LNCaP clone FGC (cell line): ENCODE measurements at regions not wholly inside any gene's neighbourhood (a gene's known extent, or its start where the extent isn't known, plus 50 kb on each side); places are given as distances from the start of the nearest gene placed in this dataset.
"Not testable (repeated sequence)": the region's sequence is repeated elsewhere in the genome, so short reads cannot be mapped to it uniquely, and the experiment has no call there.

ENCODE experiments used
- DNase-seq: peaks from one replicate; pipeline ENCODE4 v3.0.0-alpha.2; 2011; ENCODE audit warnings: low read depth
- H3K4me3 ChIP-seq: 2 replicates; pipeline ENCODE4 v1.5.1; 2011; ENCODE audit warnings: mild to moderate bottlenecking, low read depth, low read length, control low read depth
- TF ChIP-seq, protein P1 (sequence below): IDR thresholded peaks from 2 replicates; pipeline ENCODE4 v1.5.1; 2012; ENCODE audit warnings: mild to moderate bottlenecking; ENCODE audit not compliant: control insufficient read depth, insufficient read depth; ENCODE audit errors: extremely low read depth

DNA sequence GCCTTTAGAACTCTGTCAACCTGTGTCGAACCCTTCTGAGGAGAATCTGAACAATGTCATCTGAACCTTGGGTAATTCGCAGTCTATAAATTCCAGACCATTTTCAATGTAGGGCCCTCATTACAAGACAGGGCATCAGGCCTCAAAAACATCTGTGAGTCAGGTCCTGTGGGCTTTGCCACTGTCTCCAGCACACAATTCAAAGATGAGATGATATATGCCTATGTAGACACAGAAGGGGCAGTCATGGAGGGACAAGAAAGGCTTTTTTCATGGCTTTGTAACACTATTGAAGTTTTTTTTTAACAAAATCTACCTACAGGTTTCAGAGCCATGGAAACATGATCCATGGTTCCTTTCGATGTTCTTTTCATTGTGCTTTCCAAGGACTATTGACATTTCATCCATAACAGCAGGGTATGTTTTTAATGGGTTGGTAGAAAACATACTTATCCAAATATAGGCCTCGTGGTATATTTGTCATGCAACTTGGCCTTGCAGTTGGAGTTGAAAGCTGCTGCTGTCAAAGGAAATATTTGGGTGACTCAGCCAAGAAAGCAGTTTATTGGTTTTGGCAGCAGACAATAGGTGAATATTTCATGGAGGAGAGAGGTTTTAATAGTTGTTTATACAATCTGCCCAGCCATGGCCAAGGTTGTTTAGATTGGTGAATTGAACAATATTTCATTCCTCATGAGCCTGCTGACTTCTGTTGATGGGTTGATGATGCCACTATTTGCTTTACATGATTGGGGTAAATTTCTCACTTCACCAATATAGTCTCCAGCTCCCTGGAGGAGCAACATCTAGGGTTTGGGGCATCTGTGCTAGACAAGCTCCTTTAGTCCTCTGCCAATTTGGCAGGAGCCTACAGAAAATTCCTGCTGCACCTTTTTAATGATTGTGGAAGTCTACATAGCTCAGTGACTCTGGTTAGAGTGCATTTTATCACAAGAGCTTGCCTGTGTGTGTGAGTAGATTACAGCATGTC, 158.4 kb upstream of the TMEM72 start:
- TF ChIP-seq, protein P1, sequence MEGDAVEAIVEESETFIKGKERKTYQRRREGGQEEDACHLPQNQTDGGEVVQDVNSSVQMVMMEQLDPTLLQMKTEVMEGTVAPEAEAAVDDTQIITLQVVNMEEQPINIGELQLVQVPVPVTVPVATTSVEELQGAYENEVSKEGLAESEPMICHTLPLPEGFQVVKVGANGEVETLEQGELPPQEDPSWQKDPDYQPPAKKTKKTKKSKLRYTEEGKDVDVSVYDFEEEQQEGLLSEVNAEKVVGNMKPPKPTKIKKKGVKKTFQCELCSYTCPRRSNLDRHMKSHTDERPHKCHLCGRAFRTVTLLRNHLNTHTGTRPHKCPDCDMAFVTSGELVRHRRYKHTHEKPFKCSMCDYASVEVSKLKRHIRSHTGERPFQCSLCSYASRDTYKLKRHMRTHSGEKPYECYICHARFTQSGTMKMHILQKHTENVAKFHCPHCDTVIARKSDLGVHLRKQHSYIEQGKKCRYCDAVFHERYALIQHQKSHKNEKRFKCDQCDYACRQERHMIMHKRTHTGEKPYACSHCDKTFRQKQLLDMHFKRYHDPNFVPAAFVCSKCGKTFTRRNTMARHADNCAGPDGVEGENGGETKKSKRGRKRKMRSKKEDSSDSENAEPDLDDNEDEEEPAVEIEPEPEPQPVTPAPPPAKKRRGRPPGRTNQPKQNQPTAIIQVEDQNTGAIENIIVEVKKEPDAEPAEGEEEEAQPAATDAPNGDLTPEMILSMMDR = no peak
- DNase-seq = peak; percentile 100
- H3K4me3 ChIP-seq = no peak overlapping the region

DNA sequence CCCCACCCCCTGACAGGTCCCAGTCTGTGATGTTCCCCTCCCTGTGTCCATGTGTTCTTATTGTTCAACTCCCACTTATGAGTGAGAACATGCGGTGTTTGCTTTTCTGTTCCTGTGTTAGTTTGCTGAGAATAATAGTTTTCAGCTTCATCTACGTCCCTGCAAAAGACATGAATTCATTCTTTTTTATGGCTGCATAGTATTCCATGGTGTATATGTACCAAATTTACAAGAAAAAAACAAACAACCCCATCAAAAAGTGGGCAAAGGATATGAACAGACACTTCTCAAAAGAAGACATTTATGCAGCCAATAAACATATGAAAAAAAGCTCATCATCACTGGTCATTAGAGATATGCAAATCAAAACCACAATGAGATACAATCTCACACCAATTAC, 156.8 kb upstream of the TMEM72 start:
- not testable (repeated sequence) for H3K4me3 ChIP-seq, DNase-seq

DNA sequence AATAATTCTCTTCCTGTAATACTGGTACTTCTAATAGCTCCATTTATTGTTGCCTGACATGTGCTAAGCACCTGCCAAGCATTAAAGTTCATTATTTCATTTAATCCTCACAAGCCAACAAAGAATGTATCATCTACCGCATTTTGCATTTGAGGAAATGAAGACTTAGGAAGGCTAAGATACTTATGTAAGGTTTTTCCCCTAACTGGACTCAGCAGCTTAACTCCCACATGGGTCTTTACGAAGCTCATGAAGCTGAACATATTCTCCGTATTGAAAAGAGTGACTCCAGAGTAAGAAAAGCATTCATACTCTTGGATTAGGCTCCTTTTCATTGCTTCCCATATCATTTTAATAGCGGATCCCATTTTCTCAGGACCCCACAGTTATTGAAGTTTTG, 155.7 kb upstream of the TMEM72 start:
- H3K4me3 ChIP-seq = no peak overlapping the region
- TF ChIP-seq, protein P1 = no peak

DNA sequence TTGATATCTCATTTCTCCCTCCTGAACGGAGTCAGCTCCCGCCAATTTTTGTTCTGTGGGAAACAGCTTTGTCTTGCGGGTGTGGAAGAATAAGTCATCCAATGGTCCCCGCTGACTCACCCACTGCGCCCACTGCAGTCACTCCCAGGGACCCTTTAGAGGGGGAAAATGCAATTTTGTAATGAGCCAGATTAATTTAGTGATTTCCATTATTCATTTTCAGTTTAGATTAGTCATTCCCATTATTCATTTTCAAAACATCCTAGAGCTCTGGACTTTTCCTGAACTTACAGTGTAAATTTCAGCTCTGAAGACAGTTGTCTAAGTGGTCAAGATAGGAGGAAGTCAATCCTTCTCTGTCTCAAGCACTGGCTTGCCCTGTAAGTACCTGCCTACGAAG, 154.9 kb upstream of the TMEM72 start:
- DNase-seq = no peak
- TF ChIP-seq, protein P1 = no peak
- H3K4me3 ChIP-seq = no peak overlapping the region

More for the DNA sequence above, 155.7 kb upstream of the TMEM72 start:
- DNase-seq = no peak

DNA sequence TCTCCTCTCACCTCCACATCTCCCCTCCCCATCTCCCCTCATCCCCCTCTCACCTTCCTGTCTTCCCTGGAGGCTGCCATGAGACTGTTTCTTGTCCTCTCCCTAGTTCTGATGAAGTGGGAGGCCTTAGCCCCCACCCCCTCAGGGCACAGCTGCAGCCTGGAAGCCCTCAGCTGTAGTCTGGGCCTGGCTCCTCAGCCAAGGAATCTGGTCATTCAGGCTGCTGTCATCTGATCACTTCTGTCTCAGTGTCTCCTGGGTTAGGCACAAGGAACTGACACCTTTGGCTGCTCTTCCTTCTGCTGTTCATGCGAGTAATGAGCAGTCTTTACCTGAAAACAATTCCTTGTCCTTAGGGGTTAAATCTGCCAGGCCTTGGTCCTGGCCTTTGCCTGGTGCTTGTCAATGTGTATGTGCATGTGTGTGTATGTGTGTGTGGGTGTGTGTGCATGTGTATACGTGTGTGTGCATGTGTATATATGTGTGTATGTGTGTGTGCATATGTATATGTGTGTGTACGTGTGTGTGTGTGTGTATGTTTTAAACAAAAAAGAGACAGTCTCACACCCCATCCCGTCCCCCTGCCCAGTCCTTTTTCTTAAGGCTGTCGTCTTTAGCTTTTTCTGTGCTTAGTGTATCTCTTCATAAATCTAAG, 153.5 kb upstream of the TMEM72 start:
- DNase-seq = no peak
- TF ChIP-seq, protein P1 = no peak
- H3K4me3 ChIP-seq = no peak overlapping the region

DNA sequence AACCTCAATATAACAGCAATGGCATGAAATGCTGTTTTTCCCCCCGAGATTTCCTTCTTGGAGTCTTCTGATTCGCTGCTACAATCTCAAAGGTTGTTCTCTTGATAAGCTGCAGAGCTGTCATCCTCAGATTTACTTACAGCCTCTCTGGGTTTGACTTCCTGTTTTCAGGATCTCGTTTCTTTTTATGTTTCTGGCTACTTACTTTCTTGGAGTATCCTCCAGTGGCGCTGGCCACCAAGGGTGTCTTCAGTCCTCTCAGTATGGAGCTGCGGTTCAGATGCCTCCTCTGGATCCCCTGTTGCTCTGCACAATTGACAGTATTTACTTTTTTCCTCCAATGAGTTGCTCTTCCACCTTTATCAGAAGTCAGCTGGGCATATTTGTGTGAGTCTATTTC, 152.0 kb upstream of the TMEM72 start:
- TF ChIP-seq, protein P1 = no peak
- no peak for DNase-seq
- H3K4me3 ChIP-seq = no peak overlapping the region

DNA sequence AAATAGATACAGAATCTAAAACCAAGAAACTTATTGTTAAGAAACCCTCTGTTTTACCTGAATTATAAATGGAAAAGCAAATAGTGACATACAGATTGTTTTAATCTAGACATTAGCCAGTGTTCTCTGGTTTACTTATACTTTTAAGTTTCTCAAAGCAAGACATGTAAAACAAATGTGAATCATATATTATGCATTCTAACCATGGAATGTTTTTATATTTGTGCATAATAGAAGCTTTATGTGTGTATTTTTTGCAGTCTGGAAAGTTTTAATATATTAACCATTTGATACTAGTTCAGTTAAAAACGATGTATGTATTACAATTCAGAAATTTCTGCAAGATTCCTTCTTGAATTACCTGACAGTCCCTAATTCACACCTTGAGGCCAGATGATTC, 150.6 kb upstream of the TMEM72 start:
- no peak overlapping the region for H3K4me3 ChIP-seq
- TF ChIP-seq, protein P1 = no peak
- DNase-seq = no peak
